GM19468 (cell line): ENCODE measurements at regions not wholly inside any gene's neighbourhood (a gene's known extent, or its start where the extent isn't known, plus 50 kb on each side); places are given as distances from the start of the nearest gene placed in this dataset.
"Not testable (repeated sequence)": the region's sequence is repeated elsewhere in the genome, so short reads cannot be mapped to it uniquely, and the experiment has no call there.

Experiments
- ATAC-seq: cut with Tn5 transposase; IDR thresholded peaks from one replicate; pipeline ENCODE4 v1.9.1; 2021; ENCODE audit warnings: mild to moderate bottlenecking, moderate library complexity, moderate number of reproducible peaks; ENCODE audit not compliant: unreplicated experiment; ENCODE audit errors: extremely low read depth

GRCh38 chr14:106216679-106217078 lies 690.3 kb downstream of the TMEM121 start:
- ATAC-seq = no peak

DNA sequence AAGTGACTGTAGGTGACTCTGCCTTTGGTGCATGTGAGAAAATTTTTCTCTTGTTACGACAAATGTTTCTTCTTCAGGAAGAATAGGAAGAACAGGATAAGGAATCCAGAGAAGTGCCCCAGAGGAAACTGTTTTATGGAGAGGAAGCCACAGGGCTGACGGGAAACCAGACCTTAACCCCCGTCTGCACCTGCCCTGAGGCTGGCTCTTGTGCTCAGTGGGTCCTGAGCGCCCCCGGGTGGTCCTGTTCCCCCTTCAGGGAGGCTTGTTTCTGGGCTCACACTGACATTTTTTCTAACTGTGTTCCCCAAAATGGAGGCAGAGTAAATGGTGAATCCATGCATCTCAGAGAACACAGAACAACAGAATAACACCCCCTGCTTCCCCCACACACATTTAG lies 691.8 kb downstream of the TMEM121 start:
- ATAC-seq = no peak

- no peak for ATAC-seq
Observed at GRCh38 chr14:106222311-106222710, 695.9 kb downstream of the TMEM121 start.

DNA sequence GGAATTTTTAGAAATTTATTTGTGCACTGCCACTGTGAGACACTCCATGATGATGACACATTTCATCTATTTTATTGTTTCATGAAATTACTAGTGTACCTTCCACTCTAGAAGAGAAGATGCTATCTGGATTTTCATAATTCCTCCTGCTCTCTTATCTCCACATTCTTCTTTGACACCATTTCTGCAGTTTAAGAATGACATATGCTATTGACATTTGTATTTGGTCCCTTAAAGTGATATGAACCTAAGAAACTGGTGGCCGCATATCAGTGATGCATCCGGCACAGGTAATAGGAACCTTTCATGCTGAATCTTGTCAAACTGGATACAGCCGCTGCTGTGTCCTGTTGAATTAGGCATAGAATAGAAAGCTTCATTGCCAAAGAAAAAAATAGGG lies 696.3 kb downstream of the TMEM121 start:
- no peak for ATAC-seq

DNA sequence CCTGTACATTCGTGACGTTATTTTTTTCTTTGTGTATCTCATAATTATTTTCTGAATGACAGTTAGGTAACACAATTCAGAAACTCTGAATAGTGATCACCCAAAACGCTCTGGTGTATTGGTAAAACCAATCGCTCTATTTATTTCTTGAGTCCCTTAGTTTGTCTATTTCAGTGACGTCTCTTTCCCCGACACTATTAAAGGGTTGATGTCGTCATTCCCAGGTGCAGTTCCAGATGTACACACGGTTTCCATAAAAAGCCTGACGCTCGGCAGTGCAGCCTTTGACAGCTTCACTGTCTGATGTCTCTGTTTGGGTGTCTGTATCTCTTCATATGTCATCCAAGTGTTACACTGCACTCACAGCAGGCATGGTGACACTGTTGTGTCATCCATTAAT lies 701.4 kb downstream of the TMEM121 start:
- ATAC-seq = no peak

- ATAC-seq = no peak
Observed at GRCh38 chr14:106228541-106229158, 702.3 kb downstream of the TMEM121 start.

- no peak for ATAC-seq
Observed at GRCh38 chr14:106230071-106230470, 703.7 kb downstream of the TMEM121 start.

- ATAC-seq = not testable (repeated sequence)
Observed at GRCh38 chr14:106233191-106233590, 706.8 kb downstream of the TMEM121 start.

DNA sequence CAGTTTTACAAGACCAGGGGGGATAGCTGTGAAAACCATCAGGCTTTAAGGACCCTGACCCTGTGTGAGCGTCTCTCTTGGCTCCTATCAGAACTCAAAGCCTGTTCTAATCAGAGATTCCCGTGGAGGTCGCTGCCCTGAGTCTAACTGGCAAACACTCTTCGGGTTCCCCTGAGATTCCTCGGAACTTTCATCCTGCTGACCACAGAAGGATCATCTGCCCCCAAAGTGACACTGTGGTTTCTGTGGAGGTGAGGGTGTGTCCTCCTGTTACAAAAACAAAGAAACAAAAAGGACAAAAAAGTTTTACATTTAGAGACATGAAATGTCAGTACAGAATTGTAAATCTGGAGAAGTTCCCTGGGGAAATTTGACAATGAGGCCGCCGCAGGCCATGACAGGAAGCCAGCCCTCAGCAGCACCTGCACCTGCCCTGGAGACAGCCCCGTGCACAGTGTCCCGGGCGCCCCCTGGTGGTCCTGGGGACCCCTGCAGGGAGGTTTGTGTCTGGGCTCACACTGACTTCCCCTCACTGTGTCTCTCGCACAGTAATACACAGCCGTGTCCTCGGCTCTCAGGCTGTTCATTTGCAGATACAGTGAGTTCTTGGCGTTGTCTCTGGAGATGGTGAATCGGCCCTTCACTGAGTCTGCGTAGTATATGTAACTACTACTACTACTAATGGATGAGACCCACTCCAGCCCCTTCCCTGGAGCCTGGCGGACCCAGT lies 708.3 kb downstream of the TMEM121 start:
- ATAC-seq = not testable (repeated sequence)

GRCh38 chr14:106235356-106236159 lies 709.2 kb downstream of the TMEM121 start:
- ATAC-seq = no peak

DNA sequence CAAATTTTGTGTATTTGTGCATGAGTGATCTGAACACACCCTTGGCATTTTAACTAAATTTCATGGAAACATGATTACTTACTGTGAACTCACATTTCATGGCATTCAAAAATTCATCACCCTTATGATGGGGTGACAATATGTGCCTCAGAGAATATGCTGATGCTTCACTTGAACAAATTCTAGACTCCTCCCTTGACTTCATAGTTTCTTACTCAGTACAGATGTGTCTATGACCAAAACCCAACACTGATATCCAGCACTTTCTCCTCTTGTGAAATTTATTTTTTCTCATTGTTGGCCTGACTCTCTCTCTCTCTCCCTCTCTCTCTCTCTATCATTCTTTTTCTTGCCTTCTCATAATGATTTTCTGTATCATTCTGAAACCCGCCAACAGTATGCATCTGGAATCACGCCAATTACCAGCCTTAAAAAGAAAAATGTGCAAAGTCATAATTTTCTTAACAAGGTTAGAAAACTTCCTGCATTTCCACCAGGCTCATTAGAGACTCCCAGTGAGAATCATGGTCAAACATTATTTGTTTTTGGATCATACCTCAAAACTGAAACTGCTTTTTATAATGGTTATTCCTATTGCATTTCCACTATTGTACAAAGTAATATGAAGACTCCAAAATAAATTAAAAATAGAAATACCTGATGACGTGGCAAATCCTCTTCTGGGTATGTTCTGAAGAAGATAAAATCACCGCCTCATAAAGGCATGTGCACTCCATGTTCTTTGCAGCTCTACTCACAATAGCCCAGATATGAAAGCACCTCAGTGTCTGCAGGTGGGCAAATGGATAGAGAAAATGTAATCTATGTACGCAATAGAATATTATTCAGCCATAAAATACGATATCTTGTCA lies 722.2 kb downstream of the TMEM121 start:
- ATAC-seq = no peak

GRCh38 chr14:106253995-106254394 lies 727.6 kb downstream of the TMEM121 start:
- not testable (repeated sequence) for ATAC-seq

GRCh38 chr14:106257569-106257994 lies 731.2 kb downstream of the TMEM121 start:
- ATAC-seq = not testable (repeated sequence)

GRCh38 chr14:106268013-106268727 lies 741.8 kb downstream of the TMEM121 start:
- ATAC-seq = no peak

GRCh38 chr14:106269029-106269428 lies 742.6 kb downstream of the TMEM121 start:
- no peak for ATAC-seq

DNA sequence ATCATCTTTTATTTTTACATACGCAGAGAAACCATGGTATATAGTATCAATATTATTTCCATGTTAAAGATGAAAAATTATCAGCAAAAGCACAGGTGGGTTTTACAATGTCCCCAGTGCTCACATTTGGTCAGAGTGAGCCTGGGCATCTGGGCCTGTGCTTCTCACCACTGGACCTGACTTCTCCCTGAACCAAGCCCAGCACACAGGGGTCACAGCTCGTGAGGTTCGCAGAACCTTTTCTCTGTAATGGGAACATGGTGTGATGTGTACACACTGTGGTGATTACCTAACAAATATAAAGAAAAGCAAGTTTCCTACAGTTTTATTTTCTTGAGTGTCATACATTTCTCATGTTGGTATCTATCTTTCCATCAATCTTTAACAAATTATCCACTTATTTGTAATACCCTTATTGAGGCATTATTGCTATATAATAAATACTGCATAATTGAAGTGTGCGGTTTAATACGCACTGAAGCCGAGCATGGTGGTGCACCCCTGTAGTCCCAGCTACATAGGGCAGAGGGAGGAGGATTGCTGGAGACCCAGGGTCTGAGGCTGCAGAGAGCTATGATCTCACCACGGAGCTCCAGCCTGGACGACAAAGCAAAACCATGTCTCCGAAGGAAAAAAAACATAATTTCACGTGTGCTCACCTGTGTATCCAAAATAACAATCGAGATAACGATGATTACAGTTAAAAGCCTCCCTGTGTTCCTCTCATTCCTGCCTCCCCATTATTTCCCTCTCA lies 743.2 kb downstream of the TMEM121 start:
- no peak for ATAC-seq

DNA sequence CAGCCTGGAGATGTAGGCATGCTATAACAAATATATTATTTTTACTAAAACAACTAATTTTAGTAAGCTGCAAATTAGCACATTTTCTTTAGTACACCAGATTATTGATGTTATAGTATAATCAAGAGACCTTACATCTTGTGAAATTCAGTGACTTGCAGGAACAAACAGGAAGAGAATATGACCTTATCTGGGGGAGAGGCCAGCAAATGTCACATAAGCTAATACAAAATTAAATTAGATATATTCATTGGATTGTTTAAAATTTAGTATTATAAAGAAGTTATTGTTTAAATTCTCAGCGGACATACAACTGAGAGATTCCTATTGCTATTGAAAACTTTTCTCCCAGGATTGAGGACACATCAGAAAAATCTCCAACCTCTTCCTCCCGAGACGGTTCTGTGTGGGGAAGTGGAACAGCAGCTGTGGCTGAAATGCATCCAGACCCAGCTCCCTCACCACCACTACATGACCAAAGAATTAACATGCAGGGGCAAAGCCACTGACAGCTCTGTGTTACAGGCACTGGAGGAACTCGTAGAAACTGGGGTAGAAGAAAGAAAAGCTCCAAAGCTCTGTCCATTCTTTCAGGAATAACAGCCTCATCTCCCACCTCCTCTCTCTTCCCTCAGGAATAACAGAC lies 744.2 kb downstream of the TMEM121 start:
- not testable (repeated sequence) for ATAC-seq
